Myocyte (in vitro differentiated cells): ENCODE measurements at regions not wholly inside any gene's neighbourhood (a gene's known extent, or its start where the extent isn't known, plus 50 kb on each side); places are given as distances from the start of the nearest gene placed in this dataset.
A peak's percentile ranks its signal among the peaks of the same experiment; 100 is the strongest.

Experiments
- DNase-seq: peaks from one replicate; pipeline ENCODE4 v3.0.0-alpha.2; 2012; ENCODE audit warnings: low read depth

DNA sequence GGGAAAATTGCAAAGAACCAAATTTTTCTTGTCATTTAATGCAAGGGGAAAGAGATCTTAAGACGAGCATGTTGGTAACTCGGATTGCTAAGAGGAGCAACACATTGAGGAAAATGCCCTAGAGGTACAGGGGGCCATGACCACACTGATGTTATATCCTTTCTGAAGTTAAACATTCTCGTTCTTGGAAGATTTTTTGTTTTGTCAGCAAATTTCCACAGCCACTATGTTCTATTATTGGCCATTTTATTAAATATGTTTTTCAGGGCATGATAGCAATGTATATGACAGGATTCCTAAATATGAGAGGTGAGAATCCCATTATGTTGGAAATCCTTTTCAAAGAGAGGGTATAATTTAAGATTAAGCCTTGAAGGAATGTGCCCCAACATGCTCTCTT, 627.2 kb upstream of the PKN2 start:
- no peak for DNase-seq

DNA sequence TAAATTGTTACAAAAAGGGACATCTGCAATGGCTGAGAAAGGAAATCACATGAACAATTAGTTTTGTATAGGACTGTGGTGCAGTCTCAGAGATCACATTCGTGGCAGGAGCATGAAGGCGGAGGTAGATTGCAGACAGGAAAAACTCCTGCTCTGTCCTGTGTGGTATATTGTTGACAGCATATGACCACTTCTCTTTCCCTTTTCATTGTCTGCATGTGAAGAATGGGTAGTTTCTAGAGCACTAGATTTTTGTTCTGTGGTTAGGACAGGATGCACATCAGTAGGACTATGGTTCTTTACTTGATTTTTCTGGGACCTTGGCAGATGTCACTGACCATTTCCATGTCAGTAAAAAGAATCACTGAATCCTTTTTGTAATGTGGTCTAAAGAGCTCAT, 625.9 kb upstream of the PKN2 start:
- no peak for DNase-seq

DNA sequence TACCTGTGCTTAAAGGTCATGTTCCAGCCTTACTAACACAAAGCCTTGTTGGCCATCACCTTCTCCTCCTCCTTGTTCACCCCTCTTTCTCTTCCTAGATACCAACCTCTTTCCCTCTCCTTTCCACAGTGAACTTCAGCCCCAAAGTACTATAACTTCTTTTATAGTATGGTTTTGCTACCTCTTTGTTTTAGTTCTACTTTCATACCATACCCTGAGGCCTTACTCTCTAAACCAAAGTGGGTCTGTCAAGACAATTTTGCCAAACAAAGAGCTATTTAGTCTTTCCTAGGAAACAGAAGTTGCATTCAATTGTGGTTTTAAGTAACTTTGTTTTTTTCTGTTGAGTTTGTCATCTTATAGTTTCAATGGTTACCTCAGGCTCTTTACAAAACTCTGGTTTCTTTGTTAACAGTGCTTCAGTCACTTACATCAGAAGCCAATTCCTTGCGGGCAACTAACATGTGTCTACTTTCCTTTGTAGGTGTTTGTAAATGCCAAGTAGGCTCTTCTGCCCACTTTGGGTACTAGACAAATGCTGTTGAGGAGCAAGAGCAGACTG, 623.9 kb upstream of the PKN2 start:
- DNase-seq = no peak

DNA sequence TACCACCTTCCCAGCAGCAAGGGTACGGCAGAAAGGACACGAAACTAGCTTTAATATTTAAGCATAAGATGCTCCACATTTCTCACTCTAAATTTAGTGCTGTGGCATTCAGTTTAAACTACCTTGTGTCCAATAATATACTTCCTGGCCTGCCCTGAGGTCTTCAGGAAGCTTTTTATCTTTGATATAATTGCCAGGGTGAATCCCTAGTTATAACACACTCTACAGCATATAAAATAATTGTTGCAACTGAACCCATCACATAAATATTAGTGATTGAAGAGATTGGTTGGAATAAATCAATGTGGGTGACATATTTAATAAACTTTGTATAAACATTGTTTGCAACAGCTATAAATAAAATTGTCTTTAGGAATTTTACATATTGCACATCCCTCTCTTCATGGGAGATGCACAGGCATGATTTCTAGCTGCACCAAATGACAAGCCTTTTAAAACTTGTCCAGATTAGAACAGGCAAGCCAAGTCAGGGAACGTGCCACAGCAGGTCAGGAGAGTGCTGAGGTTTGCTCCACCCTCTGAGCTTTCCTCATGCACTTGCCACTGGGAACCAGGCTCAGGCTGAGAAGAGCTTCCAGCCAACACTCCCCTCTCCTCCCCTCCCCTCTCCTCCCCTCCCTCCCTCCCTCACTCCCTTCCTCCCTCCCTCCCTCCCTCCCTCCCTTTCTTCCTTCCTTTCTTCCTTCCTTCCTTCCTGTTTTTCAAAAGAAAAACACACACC, 623.2 kb upstream of the PKN2 start:
- DNase-seq = no peak

DNA sequence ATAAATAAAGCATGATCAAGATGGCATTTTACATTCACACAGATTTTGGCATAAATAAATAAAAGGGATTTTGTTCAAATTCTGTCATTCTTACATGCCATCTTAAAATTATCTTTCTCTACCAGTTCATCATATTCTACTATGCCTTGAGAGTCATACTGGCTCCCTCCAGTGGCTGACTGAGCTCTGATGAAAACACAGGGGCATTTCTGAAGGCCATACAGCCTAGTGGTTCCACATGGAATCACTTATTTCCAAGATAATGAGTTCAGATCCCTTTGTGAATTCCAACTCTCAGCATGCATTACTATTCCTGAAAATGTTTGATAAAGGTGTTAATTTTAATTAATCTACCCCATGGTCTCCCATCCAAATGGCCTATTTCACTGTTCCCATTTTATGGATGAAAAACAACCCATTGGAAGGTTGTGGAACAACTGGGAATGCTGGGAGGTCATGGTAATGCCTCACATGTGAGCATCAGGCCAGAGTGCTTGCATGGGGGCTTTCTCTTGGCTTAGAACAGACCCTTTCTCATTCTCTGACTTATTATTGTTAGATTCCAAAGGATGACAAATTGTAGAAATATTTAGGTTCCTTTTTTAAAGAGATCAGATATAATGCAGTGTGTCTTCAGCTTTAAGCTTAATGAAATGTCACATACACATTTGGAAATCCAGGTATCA, 622.4 kb upstream of the PKN2 start:
- peak; percentile 48 for DNase-seq

DNA sequence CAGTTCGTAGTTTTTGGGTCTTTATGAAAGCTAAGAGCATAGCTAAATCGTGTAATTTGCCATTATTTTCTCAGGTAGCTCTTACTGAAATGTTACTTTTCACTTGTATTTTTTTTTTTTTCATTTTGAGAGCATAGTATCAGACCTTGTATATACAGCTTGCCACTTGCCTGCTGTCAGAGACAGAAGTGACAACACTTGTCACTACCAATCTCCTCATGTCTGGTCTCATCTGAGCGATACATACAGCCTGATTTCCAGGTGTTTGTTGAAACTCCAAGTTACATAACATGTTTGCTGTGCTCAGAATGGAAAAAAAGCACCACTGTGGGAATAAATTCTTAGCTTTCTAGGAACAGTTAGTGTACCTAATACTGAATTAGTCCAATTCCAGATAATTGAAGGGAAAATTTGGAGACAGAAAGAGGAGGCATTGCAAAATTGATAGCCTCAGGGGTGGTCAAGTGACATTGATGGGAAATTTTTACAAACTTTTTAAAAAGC, 621.4 kb upstream of the PKN2 start:
- no peak for DNase-seq

DNA sequence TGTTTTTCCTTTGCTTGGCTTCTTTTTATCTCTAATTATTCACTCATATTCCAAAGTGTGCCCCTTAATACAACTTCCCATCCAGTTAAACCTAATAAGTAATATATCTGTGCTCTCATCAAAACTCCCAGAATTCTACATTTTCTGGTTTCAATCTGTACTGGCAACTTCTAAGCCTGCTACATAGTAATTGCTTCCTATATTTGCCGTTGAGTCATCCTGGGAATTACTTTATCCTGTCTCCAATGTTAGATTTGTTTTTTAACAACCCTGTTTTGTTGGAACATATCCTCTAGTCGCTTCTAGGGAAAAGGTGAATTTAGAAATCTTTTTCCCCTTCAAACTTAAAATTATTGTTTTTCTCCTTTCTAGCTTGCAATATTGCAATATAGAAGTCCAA, 620.5 kb upstream of the PKN2 start:
- no peak for DNase-seq

DNA sequence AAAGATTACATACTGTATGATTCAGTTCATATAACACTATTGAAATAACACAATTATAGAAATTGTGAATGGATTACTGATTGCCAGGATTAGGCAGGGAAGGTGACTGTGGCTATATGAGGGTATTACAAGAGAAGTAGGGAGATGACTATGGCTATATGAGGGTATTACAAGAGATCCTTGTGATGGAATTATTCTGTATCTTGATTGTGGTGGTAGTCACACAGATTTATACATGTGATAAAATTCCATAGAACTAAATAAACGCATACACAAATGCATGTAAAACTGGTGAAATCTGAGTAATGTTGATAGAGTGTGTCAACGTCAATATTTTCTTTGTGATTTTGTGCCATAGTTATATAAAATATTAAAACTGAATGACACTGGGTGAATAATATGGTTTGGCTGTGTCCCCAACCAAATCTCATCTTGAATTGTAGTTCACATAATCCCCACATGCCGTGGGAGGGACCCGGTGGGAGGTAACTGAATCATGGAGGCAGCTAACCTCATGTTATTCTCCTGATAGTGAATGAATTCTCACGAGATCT, 615.6 kb upstream of the PKN2 start:
- no peak for DNase-seq

DNA sequence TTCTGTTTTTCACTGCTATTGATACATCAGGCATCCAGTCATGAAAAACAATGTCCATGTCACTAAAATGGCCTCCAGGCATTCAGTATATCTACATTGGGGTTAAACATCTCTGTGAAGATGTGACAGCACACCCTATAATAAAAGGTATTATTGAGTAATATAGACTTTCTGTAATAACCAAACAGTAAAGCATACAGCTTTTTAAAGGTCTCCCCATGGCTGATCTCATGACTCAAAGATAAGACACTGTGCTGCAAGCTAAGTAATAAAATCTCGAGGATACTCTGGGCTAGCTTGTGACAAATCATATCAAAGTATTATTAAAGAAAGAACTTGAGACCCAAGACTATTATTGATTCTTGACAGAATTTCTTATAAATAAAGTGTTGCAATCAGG, 613.1 kb upstream of the PKN2 start:
- DNase-seq = no peak

DNA sequence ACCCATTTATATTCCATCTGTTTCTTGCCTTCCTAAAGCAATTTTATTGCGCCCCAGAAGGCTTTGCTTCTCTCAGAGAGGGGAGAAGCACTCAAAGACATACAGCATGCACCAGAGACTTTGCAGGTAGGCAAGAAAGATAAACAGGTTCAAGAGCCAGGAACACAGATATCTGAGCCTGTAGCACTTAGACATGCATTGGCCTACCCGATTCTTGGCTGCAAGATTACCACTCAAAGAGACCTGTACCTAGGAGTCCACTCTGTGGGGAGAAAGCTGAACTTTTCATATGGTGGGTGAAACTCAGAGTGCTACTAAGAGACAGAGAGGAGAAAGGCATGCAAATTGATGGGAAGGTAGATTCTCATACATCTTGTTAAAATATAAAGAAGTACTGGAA, 609.4 kb upstream of the PKN2 start:
- DNase-seq = no peak

DNA sequence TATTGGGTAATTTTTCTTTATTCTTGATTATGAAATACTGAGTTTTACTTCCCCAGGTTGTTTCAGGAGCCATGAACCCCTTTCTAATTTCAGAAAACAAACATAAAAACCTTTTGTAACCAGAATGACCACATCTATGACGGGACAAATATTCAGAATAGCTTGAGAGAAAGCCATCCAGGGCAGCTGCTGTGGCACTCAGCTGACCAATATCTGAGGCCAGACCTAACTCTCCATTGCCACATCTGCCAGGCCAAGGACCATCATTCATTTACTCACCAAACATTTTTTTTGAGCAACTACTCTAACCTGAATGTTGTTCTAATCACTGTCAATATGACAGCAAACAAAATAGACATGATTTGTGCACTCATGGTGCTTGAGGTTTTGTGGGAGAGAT, 608.3 kb upstream of the PKN2 start:
- DNase-seq = no peak

DNA sequence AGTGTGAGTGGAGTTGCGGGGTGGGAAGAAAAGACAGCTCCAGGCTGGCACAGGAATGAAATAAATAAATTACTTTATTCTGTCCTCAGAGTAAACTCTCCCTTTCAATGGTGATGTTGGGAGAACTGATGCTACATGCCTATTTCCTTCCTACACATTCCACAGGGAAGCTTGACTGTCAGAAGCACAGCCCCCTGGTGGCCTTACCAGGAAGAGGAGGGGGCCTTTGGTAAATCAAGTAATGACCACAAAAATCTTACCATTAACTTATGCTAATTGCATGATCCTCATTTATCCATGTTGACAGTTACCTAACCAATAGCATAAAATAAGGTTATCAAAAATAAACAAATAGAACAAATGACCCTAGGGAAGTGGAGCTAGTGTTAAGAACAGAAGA, 605.0 kb upstream of the PKN2 start:
- peak; percentile 1 for DNase-seq

DNA sequence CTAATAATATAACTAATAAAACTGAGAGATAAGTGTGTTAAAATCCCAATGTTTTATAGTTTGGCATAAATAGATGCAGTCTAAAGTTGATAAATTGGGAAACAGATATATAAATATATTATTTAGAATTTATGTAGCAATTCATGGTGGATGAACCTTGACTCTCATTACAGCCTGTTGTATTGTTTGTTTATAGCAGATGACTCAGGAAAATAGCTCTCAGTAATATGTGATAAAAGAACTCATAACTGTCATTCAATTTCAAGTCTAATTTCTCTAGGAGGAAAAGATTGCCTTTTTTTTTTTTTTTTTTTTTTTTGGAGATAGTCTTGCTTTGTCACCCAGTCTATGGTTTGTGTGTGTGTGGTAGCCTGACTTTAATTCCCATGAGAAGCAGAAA, 603.2 kb upstream of the PKN2 start:
- DNase-seq = no peak

DNA sequence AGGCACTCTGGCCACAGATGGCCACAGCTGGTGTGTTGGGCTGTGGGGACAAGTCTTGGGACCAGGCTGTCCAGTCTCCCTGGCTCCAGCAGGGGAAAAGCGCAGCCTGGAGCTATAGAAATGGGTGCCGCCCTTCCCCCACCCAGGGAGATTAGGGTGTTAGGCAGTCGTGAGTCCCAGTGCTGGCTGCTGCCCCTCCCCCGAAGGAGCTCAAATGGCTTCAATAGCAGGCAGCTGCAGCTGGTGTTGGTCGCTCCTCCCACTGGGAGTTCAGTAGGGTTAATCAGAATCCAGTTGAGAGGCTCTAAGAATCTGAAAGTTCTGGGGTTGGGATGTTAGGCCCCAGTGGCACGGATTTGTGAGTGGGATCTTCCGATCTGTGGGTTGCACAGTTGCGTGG, 595.6 kb upstream of the PKN2 start:
- DNase-seq = no peak

DNA sequence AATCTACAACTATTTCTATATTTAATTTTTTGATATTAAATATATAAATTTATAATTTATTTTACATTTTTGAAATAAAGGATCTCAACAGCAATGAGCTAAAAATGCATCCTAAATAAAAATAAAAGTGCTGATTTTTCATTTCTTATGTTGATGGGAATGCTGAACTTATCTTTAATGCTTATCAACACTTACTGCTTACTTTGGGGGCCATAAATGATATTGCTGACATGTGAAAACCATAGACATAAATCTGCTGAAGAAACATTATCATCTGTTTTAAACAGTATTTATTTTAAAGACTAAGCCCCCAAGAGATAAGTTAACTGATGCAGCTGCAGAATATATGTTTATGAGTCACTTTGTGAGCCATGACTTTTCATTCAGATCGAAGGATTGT, 594.1 kb upstream of the PKN2 start:
- DNase-seq = no peak

DNA sequence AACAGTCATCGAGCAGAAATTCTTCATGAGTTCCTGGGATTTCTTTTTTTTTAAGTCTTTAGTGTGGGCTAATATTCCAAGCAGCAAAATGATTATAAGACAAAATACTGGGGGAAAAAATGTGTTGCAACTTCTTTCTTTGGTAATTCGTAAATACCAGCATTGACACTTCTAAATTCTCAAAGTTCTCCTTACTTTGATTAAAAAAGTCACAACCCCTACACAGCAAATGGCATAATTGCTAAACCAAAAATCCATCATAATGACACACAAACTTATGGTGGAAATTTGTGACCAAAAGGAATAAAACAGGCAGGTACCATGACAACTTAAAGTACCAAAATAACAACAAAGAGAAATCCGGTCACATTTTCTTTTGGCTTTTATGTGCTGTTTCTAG, 585.2 kb upstream of the PKN2 start:
- DNase-seq = no peak

DNA sequence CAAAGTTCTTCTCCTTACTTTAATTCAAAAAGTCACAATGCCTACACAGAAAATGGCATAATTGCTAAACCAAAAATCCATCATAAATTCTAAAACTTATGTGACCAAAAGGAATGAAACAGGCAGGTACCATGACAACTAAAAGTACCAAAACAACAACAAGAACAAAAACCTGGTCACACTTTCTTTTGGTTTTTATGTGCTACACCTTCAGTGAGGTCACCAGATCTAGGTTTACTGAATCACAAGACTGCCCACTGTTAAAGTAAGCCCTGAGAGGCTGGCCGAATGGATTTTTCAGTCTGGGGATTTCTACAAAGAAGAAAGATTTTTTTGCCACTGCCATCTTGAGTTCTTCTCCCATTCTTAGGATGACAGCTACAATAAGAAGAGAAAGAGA, 583.0 kb upstream of the PKN2 start:
- no peak for DNase-seq

DNA sequence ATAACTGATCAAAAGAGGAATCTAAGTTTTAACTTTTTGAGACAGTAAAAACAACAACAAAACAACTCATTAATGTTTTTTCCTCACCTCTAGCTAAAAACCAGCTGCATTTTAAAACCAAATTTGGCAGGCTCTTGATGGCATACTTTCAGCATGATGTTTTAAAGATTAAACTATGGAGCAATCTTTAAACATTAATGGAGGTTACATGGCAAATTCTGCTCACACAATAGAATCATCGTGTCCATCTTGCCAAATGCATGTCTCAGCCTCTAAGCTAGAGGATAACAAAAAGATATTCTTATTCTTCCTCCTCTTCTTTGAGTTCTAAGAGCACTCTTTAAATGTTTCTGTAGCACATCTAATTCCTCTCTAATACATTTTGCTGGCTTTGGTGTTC, 579.8 kb upstream of the PKN2 start:
- no peak for DNase-seq

DNA sequence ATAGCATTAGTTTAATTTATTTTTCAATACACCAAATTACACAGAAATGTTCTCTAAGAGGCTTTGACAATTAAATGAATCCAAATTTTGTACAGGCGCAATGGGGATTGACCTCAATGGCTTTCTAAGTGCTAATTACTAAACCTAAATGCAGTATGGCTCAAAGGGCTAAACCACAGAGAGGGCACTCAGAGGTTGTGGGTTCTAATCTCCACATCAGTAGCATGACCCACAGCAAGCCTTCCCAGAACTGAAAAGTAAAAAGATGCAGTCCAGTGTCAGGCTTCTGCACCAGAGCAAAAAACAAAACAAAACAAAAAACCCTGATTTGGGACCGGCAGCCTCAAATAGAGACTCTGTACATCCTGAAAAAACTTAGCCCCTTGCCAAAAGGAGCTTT, 579.2 kb upstream of the PKN2 start:
- no peak for DNase-seq

DNA sequence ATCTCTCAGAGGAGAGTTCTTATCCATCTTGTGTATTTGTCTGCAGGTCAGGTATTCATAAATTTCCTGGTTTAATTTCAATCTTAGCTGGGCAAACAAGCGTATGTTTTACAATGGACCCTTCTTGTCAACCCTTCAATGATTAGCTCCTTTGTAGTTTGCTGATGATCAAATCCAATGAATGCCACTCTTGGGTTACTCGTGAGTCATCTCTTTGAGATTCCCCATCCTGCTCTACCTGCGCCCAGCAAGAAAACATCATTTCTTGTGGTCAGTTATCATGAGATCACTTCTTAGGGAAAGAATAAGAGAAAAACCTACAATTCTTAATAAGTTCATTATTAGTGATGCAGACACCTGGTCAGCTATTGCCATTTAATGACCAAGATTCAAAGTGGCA, 572.3 kb upstream of the PKN2 start:
- no peak for DNase-seq

DNA sequence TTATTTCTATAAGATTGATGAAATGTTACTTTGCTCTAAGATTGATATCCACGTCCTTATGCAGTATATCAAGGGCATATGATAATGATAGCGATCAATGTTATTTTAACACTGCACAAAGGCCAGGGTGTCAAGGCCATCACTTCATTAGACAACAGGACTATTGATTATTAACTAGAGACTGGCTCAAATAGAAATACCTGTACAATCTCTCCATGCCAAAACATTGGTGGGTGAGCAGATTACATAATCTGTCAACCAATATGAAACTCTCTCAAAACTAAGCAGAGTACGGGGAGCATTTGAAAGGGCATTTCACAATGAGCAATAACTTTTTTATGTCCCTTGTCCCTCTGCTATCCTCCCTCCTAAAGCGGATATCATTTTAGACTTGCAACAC, 566.5 kb upstream of the PKN2 start:
- DNase-seq = no peak

DNA sequence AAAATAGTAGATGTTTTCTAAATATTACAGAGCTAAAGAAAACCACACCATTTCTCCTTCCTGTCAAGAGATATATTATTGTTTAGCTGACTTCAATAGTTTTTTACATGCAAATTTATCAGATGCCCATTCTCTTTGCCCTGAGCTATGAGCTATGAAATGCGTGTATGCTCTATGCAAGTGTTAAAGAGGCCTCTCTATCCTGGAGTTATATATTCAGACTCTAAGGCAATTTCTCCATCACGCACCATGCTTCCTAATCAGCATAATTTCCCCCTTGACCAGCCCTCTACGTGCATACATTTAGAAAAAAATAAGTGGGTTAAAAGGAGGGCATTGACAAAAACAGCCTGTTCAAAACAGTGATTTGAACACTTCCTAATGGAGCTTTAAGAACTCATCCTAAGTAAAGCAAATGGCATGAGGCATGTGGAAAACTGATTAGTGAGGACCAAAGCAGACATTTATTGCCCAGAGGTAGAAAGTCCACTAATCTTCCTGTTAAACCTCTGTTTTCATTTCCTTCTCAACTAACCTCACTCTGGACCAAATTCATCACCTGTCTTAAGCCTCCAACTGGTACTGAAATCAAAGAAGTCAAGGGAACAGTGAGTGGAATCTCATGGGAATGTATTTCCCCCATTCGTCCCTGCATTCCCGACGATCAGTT, 565.8 kb upstream of the PKN2 start:
- no peak for DNase-seq
